HG02870 (cell line): ENCODE measurements at regions not wholly inside any gene's neighbourhood (a gene's known extent, or its start where the extent isn't known, plus 50 kb on each side); places are given as distances from the start of the nearest gene placed in this dataset.
"Not testable (repeated sequence)": the region's sequence is repeated elsewhere in the genome, so short reads cannot be mapped to it uniquely, and the experiment has no call there.

Source experiments
- ATAC-seq: cut with Tn5 transposase; IDR thresholded peaks from one replicate; pipeline ENCODE4 v1.9.1; 2021; ENCODE audit warnings: mild to moderate bottlenecking, moderate library complexity; ENCODE audit not compliant: unreplicated experiment

GRCh38 chr13:54572037-54572436, 1543.4 kb downstream of the OLFM4 start:
- not testable (repeated sequence) for ATAC-seq

GRCh38 chr13:54573186-54573585, 1544.6 kb downstream of the OLFM4 start:
- ATAC-seq, result no peak

GRCh38 chr13:54574791-54575190, 1546.2 kb downstream of the OLFM4 start:
- ATAC-seq, result no peak

- no peak for ATAC-seq
These were observed 1562.9 kb downstream of the OLFM4 start for GRCh38 chr13:54591540-54591939.

GRCh38 chr13:54592201-54592600, 1563.6 kb downstream of the OLFM4 start:
- no peak for ATAC-seq

GRCh38 chr13:54593504-54593903, 1564.9 kb downstream of the OLFM4 start:
- ATAC-seq, result no peak

- no peak for ATAC-seq
These were observed 1569.0 kb downstream of the OLFM4 start for GRCh38 chr13:54597540-54598088.

GRCh38 chr13:54599413-54599812, 1570.8 kb downstream of the OLFM4 start:
- no peak for ATAC-seq

- ATAC-seq, result no peak
These were observed 1578.3 kb downstream of the OLFM4 start for GRCh38 chr13:54606944-54607343.

- ATAC-seq, result no peak
These were observed 1578.8 kb downstream of the OLFM4 start for GRCh38 chr13:54607421-54607820.

- no peak for ATAC-seq
These were observed 1582.8 kb downstream of the OLFM4 start for GRCh38 chr13:54611390-54611789.

- no peak for ATAC-seq
These were observed 1586.1 kb downstream of the OLFM4 start for GRCh38 chr13:54614726-54615125.

- not testable (repeated sequence) for ATAC-seq
These were observed 1597.9 kb downstream of the OLFM4 start for GRCh38 chr13:54626504-54626903.

GRCh38 chr13:54627646-54628372, 1599.2 kb downstream of the OLFM4 start:
- ATAC-seq, result no peak

GRCh38 chr13:54628383-54628782, 1599.8 kb downstream of the OLFM4 start:
- no peak for ATAC-seq

- no peak for ATAC-seq
These were observed 1604.8 kb downstream of the OLFM4 start for GRCh38 chr13:54633456-54633855.

- ATAC-seq, result no peak
These were observed 1607.6 kb downstream of the OLFM4 start for GRCh38 chr13:54636231-54636630.

GRCh38 chr13:54637366-54637765, 1608.8 kb downstream of the OLFM4 start:
- ATAC-seq, result no peak

- ATAC-seq, result no peak
These were observed 1612.1 kb downstream of the OLFM4 start for GRCh38 chr13:54640719-54641118.

- ATAC-seq, result no peak
These were observed 1615.2 kb downstream of the OLFM4 start for GRCh38 chr13:54643863-54644262.

- ATAC-seq, result no peak
These were observed 1618.7 kb downstream of the OLFM4 start for GRCh38 chr13:54647275-54647674.

- ATAC-seq, result no peak
These were observed 1629.0 kb downstream of the OLFM4 start for GRCh38 chr13:54657588-54657987.

- ATAC-seq, result no peak
These were observed 1630.2 kb downstream of the OLFM4 start for GRCh38 chr13:54658771-54659170.
